ENCODE measurements at regions not wholly inside any gene's neighbourhood (a gene's known extent, or its start where the extent isn't known, plus 50 kb on each side); places are given as distances from the start of the nearest gene placed in this dataset.
"Not testable (repeated sequence)": the region's sequence is repeated elsewhere in the genome, so short reads cannot be mapped to it uniquely, and the experiment has no call there.

- H4K20me1 ChIP-seq (replicated peaks in 1 of 2; ENCODE audit: control insufficient read depth in 1 of 2, insufficient read depth in 2 of 2, low read length in 2 of 2); H3K56ac ChIP-seq (replicated peaks; ENCODE audit: insufficient read length, low read depth, low read length); H3K9me3 ChIP-seq (ENCODE audit: insufficient read depth in 2 of 2, low read depth in 1 of 2, low read length in 1 of 2); H3K4ac ChIP-seq (replicated peaks; ENCODE audit: insufficient read length, low read depth, low read length); H2BK5ac ChIP-seq (ENCODE audit: low read depth, low read length); H2BK12ac ChIP-seq (ENCODE audit: low read depth, low read length); H4K91ac ChIP-seq (replicated peaks; ENCODE audit: insufficient read length, low read length); H3K4me3 ChIP-seq (ENCODE audit: extremely low read depth in 1 of 4, insufficient read depth in 2 of 4, low read depth in 3 of 4, low read length in 4 of 4); H2AFZ ChIP-seq (ENCODE audit: low read length); H3K36me3 ChIP-seq (ENCODE audit: control insufficient read depth in 2 of 4, insufficient read depth in 4 of 4, low read length in 3 of 4); DNase-seq (ENCODE audit: low read depth in 1 of 2, low spot score in 2 of 2); POLR2A ChIA-PET (ENCODE audit: partially characterized antibody); H4K8ac ChIP-seq (ENCODE audit: extremely low read depth, insufficient read depth, low read length); H2BK120ac ChIP-seq (replicated peaks; ENCODE audit: low read depth, low read length); H3K23me2 ChIP-seq (ENCODE audit: low read depth, low read length); H4K5ac ChIP-seq (ENCODE audit: insufficient read length, low read depth, low read length); H3K79me2 ChIP-seq (ENCODE audit: control insufficient read depth in 1 of 2, insufficient read depth in 2 of 2, low read length in 2 of 2); H3K27me3 ChIP-seq (replicated peaks in 1 of 4; ENCODE audit: control insufficient read depth in 3 of 4, extremely low read depth in 1 of 4, insufficient read depth in 3 of 4, low read length in 3 of 4); H2BK20ac ChIP-seq (ENCODE audit: low read length); H3K9ac ChIP-seq (replicated peaks in 1 of 4; ENCODE audit: extremely low read depth in 1 of 4, low read depth in 3 of 4, low read length in 3 of 4); H3K18ac ChIP-seq (ENCODE audit: extremely low read depth, low read length); H2BK15ac ChIP-seq (ENCODE audit: low read length); H3K14ac ChIP-seq (ENCODE audit: insufficient read length); H2AK5ac ChIP-seq (ENCODE audit: low read depth, low read length); H3K79me1 ChIP-seq (ENCODE audit: low read depth, low read length); H3K4me2 ChIP-seq (ENCODE audit: insufficient read depth in 1 of 2, low read depth in 2 of 2, low read length in 2 of 2); H3K4me1 ChIP-seq (replicated peaks in 1 of 4; ENCODE audit: control insufficient read depth in 3 of 4, insufficient read depth in 4 of 4, low read length in 3 of 4); H3K27ac ChIP-seq (ENCODE audit: low read depth, low read length); H3K23ac ChIP-seq (ENCODE audit: insufficient read length); FAIRE-seq: not testable (repeated sequence)
- CTCF ChIA-PET (ENCODE audit: partially characterized antibody): interaction anchor here (0.7 kb wide), 1 partner anchor 133 kb away, joined by 5 read pairs; no protein-coding TSS in a partner anchor
These were observed 256.9 kb downstream of the FOXG1 start for GRCh38 chr14:29023505-29023904.

GRCh38 chr14:29027441-29027840, 260.9 kb downstream of the FOXG1 start:
- H3K4me1 ChIP-seq (replicated peaks in 1 of 4; ENCODE audit: control insufficient read depth in 3 of 4, insufficient read depth in 4 of 4, low read length in 3 of 4); H4K91ac ChIP-seq (replicated peaks; ENCODE audit: insufficient read length, low read length); H3K79me2 ChIP-seq (ENCODE audit: control insufficient read depth in 1 of 2, insufficient read depth in 2 of 2, low read length in 2 of 2); H2BK20ac ChIP-seq (ENCODE audit: low read length); H3K18ac ChIP-seq (ENCODE audit: extremely low read depth, low read length); DNase-seq (ENCODE audit: low read depth in 1 of 2, low spot score in 2 of 2); H2BK5ac ChIP-seq (ENCODE audit: low read depth, low read length); H2BK15ac ChIP-seq (ENCODE audit: low read length); H4K5ac ChIP-seq (ENCODE audit: insufficient read length, low read depth, low read length); H3K14ac ChIP-seq (ENCODE audit: insufficient read length); H3K4me2 ChIP-seq (ENCODE audit: insufficient read depth in 1 of 2, low read depth in 2 of 2, low read length in 2 of 2); H2AFZ ChIP-seq (ENCODE audit: low read length); H2AK5ac ChIP-seq (ENCODE audit: low read depth, low read length); H3K36me3 ChIP-seq (ENCODE audit: control insufficient read depth in 2 of 4, insufficient read depth in 4 of 4, low read length in 3 of 4); H3K27me3 ChIP-seq (replicated peaks in 1 of 4; ENCODE audit: control insufficient read depth in 3 of 4, extremely low read depth in 1 of 4, insufficient read depth in 3 of 4, low read length in 3 of 4); H3K9ac ChIP-seq (replicated peaks in 1 of 4; ENCODE audit: extremely low read depth in 1 of 4, low read depth in 3 of 4, low read length in 3 of 4); H3K4ac ChIP-seq (replicated peaks; ENCODE audit: insufficient read length, low read depth, low read length); H3K79me1 ChIP-seq (ENCODE audit: low read depth, low read length); H3K27ac ChIP-seq (ENCODE audit: low read depth, low read length); H2BK120ac ChIP-seq (replicated peaks; ENCODE audit: low read depth, low read length); H3K4me3 ChIP-seq (ENCODE audit: extremely low read depth in 1 of 4, insufficient read depth in 2 of 4, low read depth in 3 of 4, low read length in 4 of 4); H4K8ac ChIP-seq (ENCODE audit: extremely low read depth, insufficient read depth, low read length); H3K56ac ChIP-seq (replicated peaks; ENCODE audit: insufficient read length, low read depth, low read length); H3K9me3 ChIP-seq (ENCODE audit: insufficient read depth in 2 of 2, low read depth in 1 of 2, low read length in 1 of 2); FAIRE-seq; H3K23ac ChIP-seq (ENCODE audit: insufficient read length); POLR2A ChIA-PET (ENCODE audit: partially characterized antibody); H3K23me2 ChIP-seq (ENCODE audit: low read depth, low read length); H2BK12ac ChIP-seq (ENCODE audit: low read depth, low read length); H4K20me1 ChIP-seq (replicated peaks in 1 of 2; ENCODE audit: control insufficient read depth in 1 of 2, insufficient read depth in 2 of 2, low read length in 2 of 2): not testable (repeated sequence)
- 85% methylated on average over 3 of the region's 3 CpGs; no CpG with 5 or more reads in 1 of the 2 experiments for WGBS, 2 experiments (ENCODE audit: extremely low coverage in 1 of 2, insufficient coverage in 1 of 2, insufficient read length in 1 of 2, insufficient replicate concordance in 2 of 2, low coverage in 1 of 2, low lambda C conversion rate in 2 of 2, missing lambda C conversion rate in 1 of 2)
- CTCF ChIA-PET (ENCODE audit: partially characterized antibody): interaction anchor here (0.6 to 1.6 kb wide), 2 partner anchors 14 to 1502 kb away, joined by 3 read pairs; no protein-coding TSS in a partner anchor
